ENCODE measurements at regions not wholly inside any gene's neighbourhood (a gene's known extent, or its start where the extent isn't known, plus 50 kb on each side); places are given as distances from the start of the nearest gene placed in this dataset.
A peak's percentile ranks its signal among the peaks of the same experiment; 100 is the strongest.

DNA sequence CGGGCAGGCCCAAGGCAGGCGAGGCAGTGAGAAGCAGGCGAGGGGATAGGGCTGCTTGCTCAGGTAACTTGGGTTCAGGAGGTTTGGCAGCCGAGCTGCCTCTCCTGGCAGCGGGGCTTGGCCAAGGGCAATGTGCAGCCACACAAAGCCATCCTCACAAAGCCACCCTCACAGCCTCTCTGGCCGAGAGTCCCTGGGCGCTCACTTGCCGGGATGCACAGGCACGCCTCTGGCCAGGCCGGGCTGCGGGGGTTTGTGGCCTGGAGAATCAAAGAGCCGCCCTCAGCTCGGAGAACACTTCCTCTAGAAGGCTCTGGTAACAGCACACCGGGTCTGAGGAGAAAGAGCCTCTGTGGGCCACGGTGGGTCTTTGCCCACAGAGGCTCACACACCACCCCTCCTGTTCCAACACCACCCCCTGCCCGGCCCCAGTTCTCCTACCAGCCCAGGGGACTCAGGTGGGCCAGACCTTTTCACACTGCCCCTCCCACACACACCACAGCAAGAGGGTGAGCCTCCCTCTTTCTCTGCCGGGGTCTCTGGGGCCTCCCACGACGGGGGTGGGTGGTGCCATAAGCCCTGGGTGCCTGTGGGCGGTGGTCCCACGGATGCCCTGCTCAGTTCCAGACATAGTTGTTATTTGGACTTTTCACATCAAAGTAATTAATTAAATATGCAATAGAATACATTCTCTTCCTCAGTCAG lies 186.9 kb downstream of the ZFP36L2 start:
- FAIRE-seq: no peak

DNA sequence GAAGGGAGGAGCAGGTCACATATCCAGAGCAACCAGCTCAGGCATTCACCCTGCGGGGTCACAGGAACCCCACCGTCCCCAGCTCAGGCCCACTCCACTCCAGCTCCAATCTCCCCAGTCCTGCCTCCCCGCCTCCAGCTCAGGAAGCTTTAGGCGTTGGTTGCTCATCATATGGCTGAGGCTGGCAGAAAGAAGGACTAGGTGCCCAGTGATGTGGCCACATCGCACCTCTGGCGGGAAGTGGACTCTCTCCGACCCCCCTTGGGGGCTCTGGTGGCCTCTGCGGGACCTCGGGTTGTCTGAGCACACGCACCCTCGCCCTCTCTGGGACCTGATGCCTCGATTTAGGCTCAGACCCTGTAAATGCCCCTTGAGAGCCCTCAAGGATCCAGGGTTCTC lies 187.7 kb downstream of the ZFP36L2 start:
- FAIRE-seq (no peak), DNase-seq (ENCODE audit: low spot score) (no peak)

More for the DNA sequence above, 186.9 kb downstream of the ZFP36L2 start:
- DNase-seq (ENCODE audit: low spot score): no peak

DNA sequence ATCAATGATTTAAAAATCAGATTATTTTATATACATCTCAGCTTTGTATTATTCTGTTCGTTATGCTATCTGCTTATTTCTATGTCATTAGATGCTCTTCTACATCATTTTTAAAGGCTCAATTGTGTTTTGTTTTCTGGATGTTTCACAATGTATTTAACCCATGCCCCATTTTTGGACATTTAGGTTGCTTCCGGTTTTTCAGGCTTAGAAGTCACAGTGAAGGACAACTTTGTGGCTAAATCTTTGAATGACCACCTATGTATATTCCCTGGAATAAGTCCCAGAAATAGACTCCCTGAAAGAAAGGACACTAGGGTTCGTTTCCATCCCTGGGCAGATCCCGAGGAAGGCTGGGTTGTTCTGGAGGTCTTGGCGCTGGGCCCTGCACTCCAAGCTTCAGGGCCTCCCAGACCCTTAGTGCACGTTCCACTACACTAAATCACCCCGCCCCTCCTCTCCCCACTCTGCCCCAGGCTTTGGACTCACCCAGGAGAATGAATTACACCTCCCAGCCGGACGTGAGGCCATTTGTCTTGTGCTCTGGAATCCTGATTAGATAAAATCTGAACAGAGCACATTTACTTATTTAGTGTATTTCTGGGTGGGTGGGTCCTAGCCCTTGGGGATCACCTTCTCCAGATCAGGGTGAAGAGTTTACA lies 188.2 kb downstream of the ZFP36L2 start:
- DNase-seq (ENCODE audit: low spot score): no peak
- FAIRE-seq: no peak

DNA sequence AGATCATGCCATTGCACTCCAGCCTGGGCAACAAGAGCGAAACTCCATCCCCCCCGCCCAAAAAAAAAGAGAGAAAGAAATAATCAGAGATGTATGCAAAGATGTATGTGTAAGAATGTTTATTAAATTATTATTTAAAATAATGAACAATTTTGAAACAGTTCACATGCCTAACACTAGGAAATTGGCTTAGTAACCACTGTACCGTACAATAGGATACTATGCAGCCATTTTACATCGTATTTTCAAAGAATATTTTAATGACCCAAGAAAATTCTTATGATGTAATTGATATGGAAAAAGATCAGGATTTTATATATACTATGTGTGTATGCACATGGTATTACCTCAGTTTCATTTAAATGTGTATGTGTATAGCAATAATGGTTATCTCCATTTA lies 190.5 kb downstream of the ZFP36L2 start:
- FAIRE-seq (no peak), DNase-seq (ENCODE audit: low spot score) (no peak)

DNA sequence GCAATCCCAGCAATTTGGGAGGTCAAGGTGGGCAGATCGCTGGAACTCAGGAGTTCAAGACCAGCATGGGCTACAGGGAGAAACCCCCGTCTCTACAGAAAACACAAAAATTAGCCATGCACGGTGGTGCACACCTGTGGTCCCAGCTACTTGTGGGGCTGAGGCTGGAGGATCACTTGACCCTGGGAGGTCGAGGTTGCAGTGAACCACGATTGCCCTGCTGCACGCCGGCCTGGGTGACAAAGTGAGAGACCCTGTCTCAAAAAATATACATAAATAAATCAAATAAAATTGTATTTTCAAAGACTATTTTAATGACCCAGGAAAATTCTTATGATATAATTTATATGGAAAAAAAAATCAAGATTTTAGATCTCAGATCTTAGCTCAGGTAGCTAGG lies 191.5 kb downstream of the ZFP36L2 start:
- DNase-seq (ENCODE audit: low spot score) (no peak), FAIRE-seq (no peak)

DNA sequence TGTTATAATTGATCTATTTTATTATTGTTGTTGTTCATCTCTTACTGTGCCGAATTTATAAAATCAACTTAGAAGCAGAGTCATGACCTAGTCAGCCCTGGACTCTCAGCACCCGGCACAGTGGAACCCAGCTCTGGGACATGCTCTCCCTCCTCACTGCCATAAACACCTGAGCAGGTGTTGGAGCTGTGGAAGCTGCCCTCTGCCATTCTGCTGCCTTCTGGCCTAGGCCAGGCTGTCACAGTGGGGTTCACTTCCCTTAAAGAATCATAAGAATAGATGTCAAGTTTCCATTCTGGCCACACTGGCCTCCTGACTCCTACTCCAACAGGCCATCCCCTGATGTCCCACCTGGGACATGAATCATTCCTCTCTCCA lies 192.2 kb downstream of the ZFP36L2 start:
- DNase-seq (ENCODE audit: low spot score): no peak
- no peak for FAIRE-seq

DNA sequence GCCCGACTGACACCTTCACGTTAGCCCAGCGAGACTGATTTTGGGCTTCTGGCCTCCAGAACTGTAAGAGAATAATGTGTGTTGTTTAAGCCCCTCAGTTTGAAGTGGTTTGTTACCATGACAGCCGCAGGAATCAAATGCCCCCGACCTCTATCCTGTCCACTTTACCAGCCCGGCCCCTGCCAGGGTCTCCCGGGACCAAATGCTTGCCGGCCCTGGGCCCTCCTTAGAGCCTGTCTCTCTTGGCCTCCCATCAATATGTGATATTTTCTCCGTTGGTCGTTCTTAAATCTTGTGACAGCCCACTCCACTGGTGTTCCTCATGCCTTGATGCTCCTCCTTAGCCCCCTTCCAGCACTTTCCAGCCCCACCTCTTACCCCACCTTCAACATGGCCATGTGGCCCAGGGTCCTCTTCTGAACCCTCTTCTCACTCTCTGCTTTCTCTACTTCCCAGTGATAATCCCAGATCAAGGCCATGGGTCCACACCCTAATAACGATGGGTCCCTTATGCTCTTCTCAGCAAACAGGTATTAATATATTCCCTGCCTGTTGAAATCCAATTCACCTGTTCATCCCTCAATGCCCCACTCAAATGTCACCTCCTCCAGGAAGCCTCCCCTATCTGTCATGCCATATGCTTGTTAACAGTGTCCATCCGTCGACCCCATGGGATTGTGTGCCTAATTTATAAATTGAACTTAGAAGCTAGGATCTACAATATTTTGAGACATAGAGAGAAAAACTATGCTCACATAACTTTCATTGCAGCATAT lies 192.8 kb downstream of the ZFP36L2 start:
- FAIRE-seq (no peak), DNase-seq (ENCODE audit: low spot score) (no peak)

DNA sequence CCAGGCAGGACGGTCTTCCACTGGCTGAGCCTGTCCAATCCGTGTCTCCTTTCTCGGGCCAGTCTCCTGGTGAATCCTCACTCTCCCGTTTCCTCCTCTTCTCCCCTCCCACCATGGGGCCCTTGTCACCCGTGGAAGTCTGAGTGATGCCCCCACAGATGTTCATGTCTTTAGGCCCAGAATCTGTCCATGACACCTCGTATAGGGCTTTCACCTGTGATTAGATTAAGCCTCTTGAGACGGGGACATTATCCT lies 193.5 kb downstream of the ZFP36L2 start:
- DNase-seq (ENCODE audit: low spot score) (no peak), FAIRE-seq (no peak)

DNA sequence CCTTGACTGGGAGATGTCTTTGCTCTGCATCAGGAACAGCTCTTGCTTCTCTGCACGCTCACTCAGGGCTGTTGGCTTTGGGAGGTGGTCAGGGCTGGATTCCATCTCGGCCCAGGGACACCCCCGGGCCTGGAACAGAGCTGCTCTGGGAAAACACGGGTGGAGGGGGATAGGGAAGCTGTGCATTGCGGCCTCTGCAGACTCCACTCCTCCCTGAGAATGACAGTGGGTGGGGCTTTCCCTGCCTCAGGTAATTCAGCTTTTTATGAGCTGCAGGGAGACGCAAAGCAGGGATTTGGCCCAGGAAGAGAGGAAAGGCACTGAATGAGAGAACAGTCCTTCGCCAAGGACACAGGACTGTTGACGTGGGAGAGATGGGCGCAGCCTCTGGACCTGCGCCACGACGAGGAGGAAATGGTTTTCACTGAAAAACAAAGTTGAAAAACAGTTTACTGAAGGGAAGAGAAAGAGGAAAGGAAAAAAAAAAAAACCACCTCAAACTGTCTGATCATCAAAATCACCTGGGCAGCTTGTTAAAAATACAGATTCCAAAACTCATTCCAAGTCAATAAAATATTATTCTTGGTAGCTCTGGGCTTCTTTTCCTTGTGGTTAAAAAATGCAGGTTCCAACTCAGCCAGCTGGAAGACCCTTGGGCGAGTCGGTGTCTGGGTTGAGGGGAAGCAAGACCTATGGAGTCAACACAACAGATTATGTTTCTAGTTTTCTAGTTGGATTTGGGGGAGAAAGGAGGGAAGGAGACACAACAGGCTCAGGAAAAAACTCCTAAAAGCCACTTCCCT lies 194.0 kb downstream of the ZFP36L2 start:
- DNase-seq (ENCODE audit: low spot score): no peak
- FAIRE-seq: no peak

DNA sequence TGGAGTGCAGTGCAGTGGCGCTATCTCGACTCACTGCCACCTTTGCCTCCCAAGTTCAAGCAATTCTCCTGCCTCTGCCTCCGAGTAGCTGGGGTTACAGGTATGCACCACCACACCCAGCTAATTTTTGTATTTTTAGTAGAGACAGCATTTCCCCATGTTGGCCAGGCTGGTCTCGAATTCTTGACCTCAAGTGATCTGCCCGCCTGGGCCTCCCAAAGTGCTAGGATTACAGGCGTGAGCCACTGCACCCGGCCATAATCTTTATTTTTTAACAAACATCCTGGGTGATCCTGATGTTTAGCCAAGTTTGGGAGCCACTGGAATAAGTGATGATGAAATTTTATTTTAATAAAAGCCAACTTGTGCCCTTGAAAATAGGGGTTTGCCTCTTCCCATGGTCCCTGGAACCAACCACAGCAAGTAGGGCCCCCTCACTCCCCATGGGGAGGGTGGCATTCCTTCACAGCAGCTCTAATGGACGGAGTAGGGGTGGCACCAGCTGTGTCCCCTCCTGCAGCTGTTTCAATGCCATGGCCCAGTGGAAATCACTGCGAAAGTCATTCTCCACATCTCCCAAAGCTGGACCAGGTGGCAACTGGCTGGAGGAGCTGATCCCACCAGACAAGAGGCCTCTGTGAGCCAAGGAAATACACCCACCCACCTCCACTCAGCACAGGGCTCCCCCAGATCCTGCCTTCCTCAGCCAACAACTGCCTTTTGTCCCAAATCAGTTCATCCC lies 194.8 kb downstream of the ZFP36L2 start:
- FAIRE-seq (no peak), DNase-seq (ENCODE audit: low spot score) (no peak)

DNA sequence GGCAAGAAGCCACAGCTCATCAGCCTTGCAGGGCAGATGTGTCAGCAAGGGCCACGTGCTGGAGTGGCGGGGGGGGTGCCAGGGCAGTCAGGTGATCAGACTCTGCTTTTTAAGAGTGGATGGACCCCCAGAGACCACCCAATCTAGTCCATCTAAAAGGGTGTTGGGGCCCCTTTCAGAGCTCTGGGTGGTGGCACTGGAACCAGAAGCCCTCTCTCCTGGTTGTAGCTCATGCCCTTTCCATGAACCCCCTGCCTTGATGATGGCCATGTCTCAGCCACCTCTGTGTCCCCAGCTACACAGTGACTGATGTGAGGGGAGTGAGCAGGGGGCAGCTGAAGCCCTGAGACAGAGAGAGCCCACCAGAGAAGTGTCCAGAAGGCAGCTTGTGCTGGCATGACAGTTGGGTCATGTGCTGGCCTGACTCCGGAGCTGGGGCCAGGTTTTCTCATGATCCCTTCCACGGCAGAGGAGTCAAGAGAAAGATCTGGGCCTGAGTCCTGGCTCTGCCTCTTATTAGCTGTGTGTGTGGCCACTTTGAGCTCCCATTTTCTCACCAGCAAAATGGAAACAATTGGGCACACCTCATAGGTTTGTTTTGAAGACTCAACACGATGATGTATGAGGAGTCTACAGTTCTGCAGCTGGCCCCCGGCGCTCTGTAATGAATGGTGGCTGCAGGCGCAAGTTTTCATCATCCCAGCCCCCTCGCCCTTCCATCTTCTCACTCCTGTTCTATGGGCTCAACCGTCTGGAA lies 195.7 kb downstream of the ZFP36L2 start:
- FAIRE-seq (no peak), DNase-seq (ENCODE audit: low spot score) (no peak)

DNA sequence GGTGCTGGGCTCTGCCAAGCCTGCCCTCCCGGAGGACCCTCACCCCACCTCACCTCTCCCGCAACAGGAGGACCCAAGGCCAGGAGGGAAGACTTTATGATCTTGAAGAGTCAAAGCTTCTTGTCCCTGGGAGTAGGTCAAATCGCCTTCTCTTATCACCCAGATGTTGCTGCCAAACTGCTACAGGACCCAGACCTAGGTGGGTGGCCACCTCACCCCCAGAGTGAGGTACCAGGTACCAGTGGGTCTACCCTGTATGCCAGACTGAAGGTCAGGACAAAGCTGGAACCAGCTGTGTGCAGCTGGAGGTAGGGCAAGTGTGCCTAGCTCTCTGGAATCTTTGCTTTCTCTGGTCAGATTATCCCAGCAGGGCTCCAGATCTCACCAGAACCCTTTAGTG lies 197.2 kb downstream of the ZFP36L2 start:
- DNase-seq (ENCODE audit: low spot score) (no peak), FAIRE-seq (no peak)

DNA sequence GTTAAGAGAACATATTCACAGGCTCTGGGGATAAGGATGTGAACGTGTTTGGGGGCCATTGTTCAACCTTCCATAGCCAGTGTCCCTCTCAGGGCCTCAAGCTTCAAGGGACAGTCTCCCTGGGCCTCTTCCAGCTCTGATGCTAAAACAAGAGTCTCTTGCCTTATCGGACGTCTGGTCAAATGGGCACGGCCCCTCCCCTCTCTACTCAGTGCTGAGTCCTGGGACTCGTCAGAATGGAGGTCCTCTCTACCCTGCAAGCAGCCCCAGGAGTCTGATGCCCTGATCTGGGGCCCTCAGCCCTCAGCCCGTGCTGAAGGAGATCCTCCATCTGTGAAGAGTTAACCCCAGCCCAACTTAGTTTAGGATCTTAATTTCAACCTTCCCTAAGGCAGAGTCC lies 198.2 kb downstream of the ZFP36L2 start:
- no peak for DNase-seq (ENCODE audit: low spot score)
- FAIRE-seq: no peak

DNA sequence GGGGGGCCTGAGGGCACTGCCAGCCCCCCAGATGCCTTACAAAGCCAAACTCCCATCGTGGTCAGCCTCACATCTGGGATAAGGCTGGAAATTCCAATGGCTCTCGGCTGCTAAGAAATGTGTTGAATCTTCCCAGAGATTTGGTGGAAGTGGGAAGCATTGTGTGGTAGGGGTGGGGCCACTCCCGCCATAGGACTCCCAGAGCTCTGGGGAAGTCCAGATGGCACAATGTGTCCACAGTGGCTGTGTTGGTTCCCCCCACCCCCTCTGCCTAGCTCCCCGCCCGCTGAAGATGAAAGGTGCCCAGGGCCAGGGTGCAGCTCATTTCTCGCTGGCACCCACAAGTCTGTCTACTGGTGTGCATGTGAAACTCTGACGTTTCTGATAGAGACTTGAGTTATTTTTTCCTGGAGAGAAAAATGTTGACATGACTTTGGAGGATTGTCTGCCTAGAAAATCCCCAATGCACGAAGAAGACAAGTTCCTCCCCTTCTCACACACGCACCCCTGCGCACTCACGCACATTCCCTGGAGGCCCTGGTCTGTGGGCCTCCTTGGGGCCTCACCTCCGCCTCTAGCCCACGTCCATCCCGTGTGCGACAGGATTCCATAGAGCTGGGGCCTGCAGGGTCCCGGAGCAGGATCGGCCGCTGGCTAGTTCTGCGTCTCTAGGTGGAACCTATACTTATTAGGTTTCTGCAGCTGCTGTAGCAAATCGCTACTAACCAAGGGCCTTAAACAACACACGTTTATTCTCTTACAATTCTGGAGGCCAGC lies 199.1 kb downstream of the ZFP36L2 start:
- DNase-seq (ENCODE audit: low spot score): no peak

DNA sequence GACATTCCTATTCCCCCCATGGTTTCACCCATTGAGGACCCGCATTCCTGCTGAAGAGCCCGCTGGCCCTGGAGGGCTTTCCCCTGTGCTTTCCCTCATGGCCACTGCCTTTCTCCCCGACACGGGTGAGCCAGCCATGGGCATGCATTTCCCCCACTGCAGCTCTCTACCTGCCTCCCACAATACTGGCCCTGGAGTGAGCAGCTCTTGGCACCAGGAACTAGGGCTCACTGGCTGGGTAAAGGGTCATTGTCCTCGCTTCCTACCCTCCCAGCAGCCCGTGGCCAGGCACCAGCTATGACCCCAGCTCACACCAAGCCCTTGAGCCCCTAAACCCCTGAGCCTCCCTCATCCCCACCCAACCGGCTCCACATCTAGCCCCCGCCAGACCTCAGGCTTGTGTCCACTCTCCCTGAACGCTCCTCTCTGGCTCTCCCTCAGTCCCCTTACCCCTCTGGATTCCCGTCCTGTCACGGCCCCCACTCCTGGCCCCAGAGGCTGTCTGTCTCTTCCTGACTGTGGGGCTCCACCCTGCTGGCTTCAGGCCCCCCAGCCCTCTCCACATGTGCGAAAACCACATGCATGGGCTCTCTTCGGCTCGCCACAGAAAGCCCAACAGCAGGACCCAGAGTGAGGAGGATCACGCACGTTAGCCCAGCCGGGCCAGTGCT lies 199.8 kb downstream of the ZFP36L2 start:
- FAIRE-seq (no peak), DNase-seq (ENCODE audit: low spot score) (no peak)

More for the DNA sequence above, 199.1 kb downstream of the ZFP36L2 start:
- peak; percentile 5 for FAIRE-seq

DNA sequence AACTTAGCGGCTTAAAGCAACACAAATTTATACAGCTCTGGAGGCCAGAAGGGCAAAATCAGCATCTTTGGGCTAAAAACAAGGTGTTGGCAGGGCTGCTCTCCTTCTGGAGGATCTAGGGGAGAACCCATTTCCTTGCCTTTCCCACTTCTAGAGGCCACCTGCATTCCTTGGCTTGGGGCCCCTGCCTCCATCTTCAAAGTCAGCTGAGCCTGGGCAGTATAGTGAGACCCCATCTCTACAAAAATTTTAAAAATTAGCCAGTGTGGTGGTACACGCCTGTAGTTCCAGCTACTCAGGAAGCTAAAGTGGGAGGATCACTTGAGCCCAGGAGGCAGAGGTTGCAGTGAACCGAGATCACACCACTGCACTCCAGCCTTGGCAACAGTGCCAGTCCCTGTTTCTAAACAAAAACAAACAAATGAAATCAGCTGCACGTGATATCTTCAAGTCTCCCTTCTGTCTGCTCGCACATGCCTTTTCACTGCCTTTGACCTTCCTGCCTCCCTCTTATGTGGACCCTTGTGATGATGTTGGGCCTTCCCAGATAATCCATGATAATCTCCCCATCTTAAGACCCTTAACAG lies 200.6 kb downstream of the ZFP36L2 start:
- peak; percentile 63 for FAIRE-seq

DNA sequence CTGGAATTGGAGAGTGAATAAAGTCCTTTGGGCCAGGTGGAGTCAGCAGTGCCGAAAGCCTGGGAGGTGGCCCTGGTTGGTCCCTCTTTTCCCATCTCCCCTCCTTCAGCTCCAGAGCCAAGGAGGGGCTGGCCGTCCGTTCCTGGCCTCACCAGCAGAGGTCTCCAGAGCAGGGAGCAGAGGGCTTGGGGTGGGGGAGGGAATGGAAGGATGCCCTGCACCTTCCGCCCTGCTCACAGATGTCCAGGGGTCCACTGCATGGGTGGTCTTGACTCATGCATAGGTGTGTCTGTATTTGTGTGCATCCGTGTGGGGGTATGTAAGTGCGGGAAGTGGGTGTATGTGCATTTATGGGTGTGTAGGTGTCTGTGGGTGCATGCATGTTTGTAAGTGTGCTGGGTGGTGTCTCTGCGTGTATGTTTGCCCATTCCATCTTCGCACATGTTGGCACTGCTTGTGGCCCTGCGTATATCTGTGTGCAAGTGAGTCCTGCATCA lies 201.8 kb downstream of the ZFP36L2 start:
- peak; percentile 71 for DNase-seq (ENCODE audit: low spot score)
- FAIRE-seq: peak; percentile 85

More for the DNA sequence above, 200.6 kb downstream of the ZFP36L2 start:
- no peak for DNase-seq (ENCODE audit: low spot score)

DNA sequence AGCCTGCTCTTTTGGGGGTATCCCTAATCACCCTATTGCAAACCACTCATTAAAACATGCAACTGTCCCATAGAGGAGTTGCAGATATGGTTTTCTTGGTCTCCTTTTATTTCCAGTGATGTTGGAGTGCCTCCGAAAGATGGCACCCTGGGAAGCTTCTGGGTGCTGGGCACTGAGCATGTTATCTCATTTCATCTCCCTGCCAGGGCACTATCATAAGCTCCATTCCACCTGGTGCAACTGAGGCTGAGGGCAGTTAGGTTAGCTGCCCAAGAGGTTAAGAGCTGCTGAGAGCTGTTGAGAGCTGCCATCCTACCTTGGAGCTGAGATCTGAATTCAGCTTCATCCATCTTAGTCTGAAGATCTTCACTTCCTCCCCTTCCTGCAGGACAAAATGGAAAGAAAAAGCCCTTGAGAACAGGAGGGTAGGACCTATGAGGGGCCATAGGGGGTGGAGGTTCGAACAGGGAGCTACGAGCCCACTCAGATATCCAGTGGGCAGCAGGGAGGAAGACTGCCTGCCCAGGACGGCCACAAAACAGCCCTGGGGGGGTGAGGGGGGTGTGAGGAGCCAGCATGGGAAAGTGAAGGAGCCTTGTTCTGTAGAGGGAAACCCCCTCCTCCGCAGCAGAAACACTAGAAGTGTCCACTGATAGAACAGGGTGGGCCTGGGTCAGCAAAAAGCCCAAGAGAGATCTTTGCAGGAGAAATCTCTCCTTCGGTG lies 202.5 kb downstream of the ZFP36L2 start:
- FAIRE-seq: no peak

More for the DNA sequence above, 202.5 kb downstream of the ZFP36L2 start:
- no peak for DNase-seq (ENCODE audit: low spot score)

Data from urothelium cell line (cell line).